GM04504 (cell line): ENCODE measurements at regions not wholly inside any gene's neighbourhood (a gene's known extent, or its start where the extent isn't known, plus 50 kb on each side); places are given as distances from the start of the nearest gene placed in this dataset.

Source experiments
- DNase-seq: peaks from one replicate; pipeline ENCODE4 v3.0.0-alpha.2; 2012; ENCODE audit warnings: low read depth

DNA sequence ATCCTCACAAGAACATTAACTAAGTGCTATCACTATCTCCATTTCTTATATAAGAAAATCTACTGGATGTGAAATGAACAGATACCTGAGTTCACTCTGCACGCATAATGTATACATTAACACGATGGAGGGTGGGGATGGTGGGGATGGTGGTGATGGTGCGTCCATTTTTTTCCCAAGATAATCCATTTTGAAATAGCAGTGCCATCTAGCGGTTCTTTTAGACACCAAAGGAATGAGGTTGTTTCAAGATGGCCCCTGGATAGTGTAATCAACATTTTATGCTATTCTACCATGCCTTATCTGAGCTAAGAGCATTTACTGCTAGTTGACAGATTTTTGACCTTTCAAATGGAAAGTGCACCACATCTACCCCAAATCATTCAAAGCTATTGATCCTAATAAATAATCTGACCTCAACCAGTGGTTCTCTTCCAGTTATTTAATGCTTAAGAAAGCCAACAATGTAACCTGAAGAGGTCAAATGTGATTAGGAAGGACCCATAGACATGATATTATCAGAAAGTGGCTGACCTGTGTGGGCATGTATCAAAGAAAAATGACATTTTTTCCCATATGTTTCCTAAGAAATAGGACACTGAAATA is 714.7 kb upstream of the TENM4 start:
- DNase-seq = peak; percentile 10

DNA sequence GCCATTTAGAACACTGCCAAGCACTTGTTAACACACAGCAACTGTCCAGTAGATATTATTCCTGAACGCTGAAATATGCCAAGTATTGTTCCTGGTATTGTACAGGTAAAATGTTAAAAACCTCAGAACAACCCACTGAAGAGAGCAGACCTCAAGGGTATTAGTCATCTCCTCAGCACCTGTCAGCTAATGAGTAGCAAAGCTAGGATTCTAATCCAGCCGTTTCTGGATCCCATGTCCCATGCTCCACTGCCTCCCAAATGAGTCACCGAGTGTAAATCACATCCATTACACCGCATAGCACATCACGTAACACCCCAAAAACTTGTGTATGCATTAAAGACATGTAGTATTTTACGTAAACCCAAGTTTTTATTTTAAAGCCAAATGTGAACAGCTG is 705.4 kb upstream of the TENM4 start:
- no peak for DNase-seq

DNA sequence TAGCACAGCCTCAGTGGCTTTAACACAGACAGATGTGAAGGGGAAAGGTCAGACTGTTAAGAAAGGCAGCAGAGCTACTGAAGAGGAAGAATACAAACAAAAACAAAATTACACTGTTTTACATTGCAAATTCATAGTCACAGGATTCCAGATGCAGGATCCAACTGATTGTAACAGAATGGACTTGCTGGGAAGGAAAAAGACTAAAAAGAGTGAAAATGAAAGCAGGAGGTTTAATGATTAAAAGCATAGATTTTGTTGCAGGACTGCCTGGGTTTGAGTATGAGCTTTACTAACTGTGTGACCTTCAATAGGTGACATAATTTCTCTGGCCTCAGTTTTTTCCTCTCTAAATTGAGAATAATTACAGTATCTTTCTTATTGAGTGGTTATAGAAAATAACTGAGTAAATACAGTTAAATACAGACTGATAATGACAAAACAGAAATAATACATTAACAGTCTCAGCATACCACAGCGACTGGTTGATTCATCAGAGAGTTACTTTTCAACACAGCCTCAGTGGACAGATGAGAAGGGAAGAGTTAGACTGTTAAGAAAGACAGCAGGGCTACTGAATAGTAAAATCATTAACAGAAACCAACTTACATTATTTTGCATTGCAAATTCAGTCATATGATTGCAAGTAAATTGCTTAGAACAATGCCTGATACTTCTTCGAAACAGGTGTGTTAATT is 704.2 kb upstream of the TENM4 start:
- no peak for DNase-seq

DNA sequence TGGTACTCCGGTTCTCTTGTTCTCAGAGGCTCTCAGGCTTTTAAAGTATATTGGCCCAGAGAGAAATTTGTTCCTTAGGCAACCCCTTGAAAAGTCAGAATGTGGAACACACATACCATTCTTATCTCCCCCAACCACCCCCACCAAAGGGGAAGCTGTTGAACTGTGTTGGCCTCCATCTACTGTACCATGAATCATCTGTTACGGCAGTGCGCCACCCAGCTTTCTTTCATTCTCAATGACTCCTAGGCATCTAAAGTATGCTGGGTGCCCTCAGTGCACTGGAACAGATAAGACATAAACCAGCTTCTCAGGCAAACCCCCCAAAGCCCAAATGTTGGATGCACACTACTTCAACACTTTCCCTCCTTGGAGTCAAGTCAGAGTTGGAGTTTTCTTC is 696.2 kb upstream of the TENM4 start:
- no peak for DNase-seq

DNA sequence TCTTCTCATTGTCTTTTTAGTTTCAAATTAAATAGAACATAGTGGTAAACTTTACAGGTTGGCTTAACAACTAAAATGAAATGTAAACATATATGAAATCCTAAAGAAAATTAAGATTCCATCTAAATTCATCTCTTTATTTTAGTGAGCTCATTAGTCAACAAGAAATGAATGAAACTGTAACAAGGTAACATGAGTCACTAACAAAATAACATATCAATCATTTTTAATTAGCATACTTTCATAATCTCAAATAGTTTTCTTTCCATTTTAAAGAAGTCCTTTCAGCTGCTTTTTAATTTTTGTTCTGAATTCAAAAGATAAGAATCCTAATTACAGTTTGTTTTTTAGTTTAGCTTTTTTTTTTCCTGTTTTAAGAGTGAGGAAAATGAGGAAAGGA is 688.6 kb upstream of the TENM4 start:
- DNase-seq = no peak

DNA sequence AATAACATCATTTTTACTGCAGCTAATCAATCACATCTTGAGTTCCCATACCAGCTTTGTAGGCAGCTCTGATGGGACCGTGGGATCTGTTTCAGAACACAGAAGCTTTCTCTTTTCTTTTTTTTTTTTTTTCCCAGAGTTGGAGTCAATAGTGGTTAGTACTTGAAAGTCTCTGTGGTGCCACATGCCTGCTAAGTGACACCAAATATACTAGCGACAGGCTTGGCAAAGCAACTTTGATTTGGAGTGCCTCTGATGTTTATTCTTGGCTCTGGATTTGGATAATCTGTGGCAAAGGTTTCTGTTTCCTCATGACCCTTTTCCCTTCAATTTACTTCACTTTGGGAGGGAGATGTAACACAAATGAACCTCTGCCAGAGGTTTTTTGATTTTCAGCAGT is 681.4 kb upstream of the TENM4 start:
- DNase-seq = no peak

DNA sequence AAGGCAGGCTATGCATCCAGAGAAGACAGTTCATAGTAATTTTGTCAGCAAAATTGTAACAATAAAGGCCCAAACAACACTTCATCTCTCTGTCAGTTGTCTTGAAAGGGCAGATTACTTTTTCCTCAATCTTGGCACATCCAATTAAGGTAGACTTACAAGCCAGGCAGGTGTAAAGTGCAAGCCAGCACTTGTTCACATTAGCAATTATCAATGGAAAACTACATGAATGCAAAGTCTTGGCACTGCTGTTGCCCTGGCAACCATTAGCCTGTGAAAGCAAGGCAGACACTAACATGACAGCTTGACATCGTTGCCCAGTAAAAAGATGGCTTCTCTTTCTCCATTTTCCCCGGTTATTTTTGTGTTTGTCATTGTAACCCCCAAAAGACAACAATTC is 677.2 kb upstream of the TENM4 start:
- no peak for DNase-seq

DNA sequence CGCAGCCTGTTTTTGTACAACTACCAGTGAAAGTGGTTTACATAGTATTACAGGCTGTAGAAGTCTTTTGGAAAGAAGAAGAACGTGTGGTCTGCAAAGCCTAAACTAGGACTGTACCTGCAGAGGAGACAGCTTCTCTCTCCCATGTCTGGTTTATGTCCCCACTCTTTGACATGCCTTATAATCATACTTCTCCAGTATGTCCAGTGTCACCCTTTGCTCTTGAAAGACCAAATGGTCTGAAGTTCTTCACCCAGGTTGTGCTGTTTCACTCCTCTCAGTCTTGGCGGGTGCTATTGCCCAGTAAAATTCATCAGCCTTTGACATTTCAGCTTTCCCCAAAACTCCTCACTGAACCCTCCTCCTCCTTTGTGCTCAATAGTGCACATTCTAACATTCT is 676.0 kb upstream of the TENM4 start:
- DNase-seq = no peak

DNA sequence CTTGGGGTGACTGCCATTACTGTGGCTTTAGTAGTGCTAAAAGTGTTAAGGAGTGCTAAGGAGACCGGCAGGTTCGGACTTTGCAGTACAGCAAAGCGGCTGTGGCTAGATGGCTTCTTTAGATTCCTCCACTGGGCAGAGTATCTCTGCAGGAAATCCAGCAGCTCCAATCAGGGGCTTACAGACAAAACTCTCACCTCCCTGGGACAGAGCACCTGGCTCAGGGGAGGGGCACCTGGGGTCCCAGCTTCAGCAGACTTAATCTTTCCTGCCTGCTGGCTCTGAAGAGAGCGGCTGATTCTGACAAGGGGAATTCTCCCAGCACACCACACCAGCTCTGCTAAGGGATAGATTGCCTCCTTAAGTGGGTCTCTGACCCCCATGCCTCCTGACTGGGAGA is 668.8 kb upstream of the TENM4 start:
- DNase-seq = no peak

DNA sequence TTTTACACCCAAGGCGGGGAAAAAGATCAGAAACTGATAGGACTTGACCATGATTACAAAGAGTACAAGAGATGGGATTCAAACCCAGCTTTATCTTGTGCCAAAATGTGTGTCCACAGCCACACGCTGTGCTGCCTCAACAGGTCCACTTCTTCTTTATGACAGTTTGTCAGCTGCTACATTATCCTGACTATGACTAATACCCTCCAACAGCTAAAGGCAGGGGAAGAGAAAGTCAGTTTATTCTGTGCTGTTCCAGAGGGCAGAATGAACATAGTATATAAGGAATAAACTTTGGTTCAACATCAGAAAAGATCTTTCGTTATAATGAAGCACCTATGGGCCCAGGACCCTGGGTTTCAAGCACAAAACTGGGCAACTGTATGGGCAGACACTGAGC is 668.2 kb upstream of the TENM4 start:
- no peak for DNase-seq

DNA sequence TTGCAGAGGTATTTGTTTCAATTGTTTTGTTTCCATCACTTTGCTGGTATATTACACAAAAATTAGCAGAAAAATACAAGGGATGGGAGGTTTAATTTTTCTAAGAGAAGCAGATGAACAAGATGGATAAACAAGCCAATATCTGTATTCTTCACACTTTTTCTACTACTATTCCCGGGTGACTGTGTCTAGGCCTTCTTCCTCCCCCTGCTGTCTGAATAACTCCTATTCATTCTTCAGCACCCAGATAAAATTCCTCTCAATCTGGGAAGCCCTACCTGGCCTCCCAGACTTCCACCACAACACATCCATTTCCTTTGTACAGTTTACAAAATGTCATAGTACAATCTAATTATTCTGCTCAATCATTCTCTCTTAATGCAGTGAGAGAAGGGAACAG is 666.6 kb upstream of the TENM4 start:
- no peak for DNase-seq

DNA sequence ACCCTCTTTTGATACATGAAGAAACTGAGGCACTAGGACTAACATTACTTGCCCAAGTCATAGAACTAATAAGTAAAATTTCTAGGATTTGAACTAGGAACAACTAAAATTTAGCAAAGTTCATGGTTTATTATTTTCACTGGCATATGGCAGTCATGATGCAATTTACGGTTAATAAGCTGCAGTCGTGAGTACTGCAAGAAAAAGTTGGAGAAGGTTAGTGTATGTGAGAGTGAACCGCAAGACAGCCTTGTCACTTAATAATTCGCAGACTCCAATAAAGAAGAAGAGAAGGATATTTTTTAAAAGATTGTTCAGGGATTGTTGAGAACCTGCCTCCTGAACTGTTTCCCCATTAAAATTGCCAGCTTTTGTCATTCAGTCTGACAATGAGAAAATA is 663.4 kb upstream of the TENM4 start:
- no peak for DNase-seq

DNA sequence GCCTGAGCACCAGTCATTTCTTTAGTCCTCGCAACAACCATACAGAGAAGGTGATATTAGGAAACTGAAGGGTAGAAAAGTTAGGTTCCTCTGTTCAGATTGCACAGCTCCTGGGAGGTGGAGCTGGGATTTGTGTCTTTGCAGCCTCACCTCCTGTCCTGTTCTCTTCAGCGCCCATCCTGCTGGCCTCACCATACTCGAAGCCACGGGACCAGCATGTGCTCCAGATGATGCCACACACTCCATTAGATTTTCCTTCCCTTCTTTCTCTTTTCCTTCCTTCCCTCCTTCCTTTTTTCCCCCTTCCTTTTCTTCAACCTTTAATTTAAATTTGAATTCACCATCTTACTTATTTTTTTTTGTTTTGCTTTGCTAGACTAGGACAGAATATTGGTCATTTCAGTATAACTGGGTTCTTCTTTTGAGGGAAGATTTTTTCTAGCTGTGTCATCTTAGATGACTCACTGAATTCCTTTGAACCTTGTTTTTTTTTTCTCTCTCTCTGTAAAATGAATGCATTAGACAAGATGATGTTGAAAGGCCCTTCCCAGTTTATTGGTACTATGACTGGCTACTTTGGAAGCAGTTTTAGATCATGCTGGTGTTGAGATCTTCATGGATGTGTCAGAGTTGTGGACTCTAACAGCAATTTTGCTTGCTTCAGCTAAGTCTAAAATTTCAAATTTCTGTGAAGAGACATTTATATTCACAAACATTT is 662.5 kb upstream of the TENM4 start:
- DNase-seq = peak; percentile 91

DNA sequence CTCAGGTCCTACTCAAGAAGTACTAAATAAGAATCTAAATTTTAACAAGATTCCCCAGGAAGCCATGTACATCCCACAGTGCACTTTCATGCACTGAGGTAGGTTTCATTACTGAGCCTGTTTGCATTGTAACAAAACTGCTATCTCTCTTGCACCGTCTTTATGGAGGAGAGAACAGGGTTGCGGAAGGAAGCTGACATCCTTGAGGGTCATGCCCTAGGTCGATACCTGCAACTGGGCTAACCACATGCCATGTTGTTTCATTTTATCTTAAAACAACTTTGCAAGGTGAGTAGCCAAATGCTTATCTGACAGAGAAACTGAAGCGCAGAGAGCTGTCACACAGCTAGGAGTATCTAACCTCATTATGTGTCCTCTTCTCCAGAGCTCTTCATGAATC is 656.3 kb upstream of the TENM4 start:
- DNase-seq = no peak

DNA sequence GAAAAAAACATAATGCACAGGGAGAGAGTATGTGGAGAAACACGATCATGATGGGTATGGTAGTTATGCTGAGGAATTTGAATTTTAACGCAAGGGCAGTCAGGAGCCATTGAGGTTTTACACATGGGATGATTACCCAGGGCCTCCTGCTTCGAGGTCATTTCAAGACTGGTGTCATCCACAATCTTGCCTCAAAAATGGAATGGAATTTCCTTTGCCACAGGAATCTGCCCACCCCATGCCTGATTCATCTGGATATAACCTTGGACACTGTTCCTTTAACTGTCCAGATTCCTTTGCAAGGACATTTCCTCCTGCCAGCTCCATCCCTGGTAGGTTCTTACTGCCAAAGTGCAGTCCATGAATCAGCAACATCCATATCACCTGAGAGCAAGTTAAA is 655.9 kb upstream of the TENM4 start:
- DNase-seq = peak; percentile 66

DNA sequence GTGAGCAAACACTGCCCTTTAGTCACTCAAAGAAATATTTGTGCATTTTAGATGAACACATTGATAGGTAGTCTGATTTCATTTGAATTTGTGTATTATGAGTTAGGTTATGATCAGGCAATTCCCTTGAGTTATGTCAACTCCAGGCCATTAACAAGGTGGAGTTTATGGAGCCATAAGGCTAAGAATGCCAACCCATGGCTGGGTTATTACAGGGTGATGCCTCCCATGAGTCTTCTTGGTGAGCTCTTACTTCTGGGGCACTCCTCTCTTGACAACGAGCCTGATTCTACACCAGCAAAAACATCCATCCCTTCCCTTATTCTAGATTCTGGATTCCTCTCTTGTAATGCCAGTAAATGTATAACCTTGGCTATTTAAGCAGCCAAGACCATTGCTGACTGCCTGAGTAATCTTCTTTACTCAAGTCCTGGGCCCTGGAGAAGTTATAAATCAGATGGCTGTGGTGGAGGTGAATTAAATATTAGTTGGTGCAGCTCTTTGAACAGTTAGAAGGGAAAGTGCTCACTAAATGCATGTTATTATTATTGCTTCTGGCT is 645.7 kb upstream of the TENM4 start:
- no peak for DNase-seq

DNA sequence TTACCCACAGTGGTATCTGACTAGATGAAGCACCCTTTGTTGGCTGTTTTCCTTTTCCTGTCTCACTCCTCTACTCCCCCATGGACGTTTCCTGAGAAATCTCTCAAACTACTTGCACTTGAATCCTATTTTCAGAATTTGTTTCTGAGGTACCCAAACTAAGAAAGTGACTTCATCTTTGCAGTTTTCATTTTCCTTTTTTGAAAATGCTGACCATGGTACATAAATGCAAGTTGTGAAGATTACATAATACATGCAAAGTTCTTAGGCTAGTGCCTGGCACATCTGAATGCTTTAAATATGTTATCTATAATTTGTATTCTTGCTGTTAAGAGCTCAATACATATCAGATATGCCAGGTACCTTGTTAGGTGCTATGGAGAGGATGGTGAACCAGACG is 644.7 kb upstream of the TENM4 start:
- no peak for DNase-seq

DNA sequence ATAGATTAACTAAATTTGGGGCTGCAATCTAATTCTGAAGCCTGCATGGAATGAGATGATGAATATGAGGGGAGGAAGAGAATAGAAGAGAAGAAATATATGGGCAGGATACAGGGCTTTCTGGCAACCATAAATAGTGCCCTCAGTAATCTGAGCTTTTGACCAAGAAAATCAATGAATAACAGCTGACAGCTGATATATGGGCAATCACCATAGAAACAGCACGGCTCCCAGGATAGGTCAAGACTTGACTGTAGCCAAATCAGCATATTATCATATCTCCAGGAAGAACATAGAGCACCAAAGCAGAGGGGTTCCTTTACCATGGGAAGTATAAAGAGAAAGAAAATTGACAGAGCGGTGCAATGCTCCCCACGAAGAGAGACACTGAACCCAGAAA is 643.8 kb upstream of the TENM4 start:
- DNase-seq = no peak

DNA sequence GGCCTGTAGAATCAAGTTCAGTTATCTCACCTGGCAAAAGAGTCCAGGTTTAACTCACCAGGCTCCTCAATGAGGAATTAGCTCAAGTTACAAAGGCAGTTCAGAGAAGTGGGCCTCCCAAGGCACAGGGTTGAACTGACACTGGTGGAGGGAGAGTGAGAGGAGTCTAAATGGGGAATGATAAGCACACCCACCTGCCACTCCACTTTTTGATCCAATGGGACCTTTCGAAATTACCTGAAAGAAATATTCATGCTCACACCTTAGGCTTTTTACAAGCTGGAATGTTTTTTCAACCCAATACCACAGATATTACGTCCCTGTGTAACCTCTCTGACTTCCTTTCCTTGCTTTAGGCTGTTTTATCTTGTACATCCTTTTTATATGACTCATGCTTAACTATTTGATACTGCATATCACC is 642.7 kb upstream of the TENM4 start:
- DNase-seq = no peak

DNA sequence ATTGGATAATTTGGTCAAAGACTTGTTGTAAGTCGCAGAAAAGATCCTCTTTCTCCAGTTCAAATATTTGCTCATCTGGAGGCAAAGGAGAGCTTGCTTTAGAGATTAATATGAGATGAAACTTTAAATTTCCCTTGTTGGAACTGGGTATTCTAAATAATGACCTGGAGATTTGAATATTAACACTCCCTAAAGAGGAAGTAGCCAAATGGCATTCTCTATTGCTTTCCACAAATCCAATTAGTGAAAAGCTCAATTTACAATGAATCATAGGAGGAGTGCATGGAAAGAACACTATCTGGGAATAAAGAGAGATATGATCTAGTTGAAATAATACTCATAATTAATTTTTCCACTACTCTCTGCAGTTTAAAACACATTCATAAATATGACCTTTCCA is 641.6 kb upstream of the TENM4 start:
- no peak for DNase-seq

DNA sequence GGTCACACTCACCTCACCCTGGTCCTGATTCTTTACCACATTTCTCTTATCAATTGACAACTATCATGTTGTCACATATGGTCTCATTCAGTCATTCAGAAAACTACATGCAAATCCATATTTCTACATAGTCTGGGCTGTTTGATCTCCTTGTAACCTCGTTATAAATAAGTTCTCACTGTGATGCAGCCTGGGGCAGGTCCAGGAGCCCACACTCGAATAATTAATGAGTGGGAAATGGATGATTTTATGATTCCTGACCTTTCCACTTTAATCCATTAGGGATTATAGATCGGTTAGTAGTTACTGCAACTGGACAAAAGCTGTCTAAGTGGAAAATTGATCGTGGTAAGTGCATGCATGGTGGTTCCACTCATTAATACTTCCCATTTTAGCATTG is 636.3 kb upstream of the TENM4 start:
- DNase-seq = no peak

DNA sequence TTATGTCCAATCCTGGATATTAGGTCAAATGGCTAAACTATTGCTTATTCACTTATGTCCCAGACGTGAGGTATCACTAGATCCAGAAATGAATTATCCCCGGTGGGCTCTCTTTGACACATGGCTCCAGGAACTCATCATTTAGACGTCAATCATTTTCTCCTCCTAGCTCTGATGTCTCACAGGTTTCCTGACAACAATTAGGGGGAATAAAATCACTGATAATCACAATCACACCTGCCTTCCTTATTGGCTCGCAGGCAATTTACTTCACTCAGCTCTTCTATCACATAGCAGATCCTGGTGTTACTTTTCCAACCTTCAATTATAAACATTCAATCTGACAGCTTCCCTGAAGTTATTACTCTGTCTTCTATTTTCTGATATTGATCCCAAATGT is 634.0 kb upstream of the TENM4 start:
- DNase-seq = no peak

DNA sequence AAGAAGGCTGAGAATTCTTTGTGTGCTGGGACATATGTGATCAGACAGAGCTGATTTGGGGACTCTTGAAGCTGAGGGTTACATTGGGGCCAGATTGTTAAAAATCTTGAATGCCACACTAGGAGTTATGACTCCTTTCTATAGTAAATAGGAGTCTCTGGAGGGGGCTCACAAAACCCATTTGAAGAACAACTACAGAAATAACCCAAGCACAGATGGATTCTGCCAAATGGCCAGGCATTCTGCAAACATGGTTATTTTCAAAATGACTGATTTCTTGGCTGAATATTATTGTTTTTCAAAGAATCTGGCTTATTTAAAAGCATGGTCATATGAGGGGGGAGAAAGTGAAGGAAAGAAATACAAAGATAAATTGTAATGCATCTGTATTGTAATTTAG is 625.5 kb upstream of the TENM4 start:
- no peak for DNase-seq
